ENCODE measurements at regions not wholly inside any gene's neighbourhood (a gene's known extent, or its start where the extent isn't known, plus 50 kb on each side); places are given as distances from the start of the nearest gene placed in this dataset.

DNA sequence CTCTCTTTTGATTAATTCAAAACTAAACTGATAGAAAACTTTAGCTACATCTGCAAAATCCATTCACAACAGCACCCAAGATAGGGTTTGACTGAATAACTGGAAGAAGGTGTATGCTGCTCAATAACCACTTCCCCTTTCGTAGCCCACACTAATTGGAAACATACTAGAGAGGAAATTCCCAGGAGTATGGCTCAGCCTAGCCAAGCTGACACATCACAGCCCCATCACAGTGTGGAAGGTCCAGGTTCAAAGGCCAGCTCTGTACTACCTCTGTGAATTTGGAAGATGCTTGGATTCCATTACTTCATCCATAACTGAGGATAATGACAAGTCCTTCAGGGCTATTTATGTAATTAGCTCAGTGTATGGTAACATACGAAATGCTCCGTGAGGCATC is 185.4 kb downstream of the FBXO15 start:
- DNase-seq (ENCODE audit: low read depth in 3 of 3): no peak

DNA sequence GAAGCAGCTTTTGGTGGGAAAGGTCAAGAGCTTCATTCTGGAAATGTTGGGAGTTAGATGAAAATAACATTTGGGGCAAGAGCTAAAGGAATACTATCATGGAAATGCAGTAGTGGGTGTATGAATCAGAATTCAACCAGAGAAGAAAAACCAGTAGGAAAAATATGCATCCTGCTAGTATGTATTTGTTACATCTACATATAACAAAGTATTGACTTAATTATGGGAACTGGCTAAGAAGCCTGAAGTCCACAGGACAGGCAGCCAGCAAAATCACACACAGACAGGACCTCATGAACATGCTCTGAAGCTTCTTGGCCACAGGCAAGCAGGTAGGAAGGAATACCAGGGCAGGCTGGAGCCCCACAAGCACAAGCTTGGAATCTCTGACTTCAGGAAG is 185.8 kb downstream of the FBXO15 start:
- DNase-seq (ENCODE audit: low read depth in 3 of 3): no peak

DNA sequence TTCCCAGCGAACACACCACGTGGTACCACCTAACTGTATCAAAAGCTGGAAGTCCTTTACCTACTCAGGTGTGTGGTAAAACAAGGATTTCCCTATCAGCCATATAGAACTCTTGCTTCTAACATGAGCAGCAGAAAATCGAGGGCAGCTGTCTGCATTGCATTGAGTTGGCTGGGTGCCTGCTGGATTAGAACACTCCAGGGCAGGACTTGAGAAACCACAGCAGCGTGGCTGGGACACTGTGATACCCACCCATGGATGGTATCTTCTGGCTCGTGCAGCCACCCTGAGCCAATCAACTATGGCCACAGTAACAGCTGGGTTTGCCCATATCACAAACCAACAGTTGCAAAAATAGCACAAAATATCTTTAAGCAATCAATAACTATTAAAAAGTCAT is 188.3 kb downstream of the FBXO15 start:
- no peak for DNase-seq (ENCODE audit: low read depth in 3 of 3)

- no peak for DNase-seq (ENCODE audit: low read depth in 3 of 3)
Observed at GRCh38 chr18:73954268-73954667, 193.4 kb downstream of the FBXO15 start.

- no peak for DNase-seq (ENCODE audit: low read depth in 3 of 3)
Observed at GRCh38 chr18:73952296-73952946, 195.2 kb downstream of the FBXO15 start.

DNA sequence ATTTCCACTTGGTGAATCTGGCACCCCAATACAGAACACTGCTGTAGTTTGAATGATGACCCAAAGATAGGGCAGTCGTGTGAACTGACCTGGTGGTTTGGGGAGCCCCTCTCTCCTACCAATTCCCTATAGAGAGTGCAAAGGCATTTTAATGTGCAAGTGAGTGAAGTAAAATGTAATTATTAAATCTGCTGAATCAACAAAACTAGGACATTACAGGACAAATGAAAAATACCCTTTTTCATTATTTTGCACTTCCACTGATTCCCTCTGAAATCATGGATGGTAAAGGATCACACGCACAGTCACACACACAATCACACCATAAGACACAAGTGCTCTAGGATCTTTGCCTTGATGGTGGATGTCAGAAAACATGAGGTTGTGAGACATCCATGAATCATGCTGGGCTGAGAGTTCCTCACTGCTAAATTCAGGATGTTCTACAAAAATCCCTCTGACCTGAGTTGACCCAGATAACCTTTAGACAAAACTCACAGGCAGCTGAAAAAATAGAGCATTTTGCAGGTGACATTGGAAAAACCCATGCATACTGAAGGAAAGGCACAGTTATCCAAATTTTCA is 197.4 kb downstream of the FBXO15 start:
- no peak for DNase-seq (ENCODE audit: low read depth in 3 of 3)

- no peak for DNase-seq (ENCODE audit: low read depth in 3 of 3)
Observed at GRCh38 chr18:73948497-73948896, 199.1 kb downstream of the FBXO15 start.

- DNase-seq (ENCODE audit: low read depth in 3 of 3): no peak
Observed at GRCh38 chr18:73948084-73948483, 199.6 kb downstream of the FBXO15 start.

GRCh38 chr18:73947180-73947921 is 200.3 kb downstream of the FBXO15 start:
- no peak for DNase-seq (ENCODE audit: low read depth in 3 of 3)

GRCh38 chr18:73945130-73945792 is 202.4 kb downstream of the FBXO15 start:
- DNase-seq (ENCODE audit: low read depth in 3 of 3): no peak

- no peak for DNase-seq (ENCODE audit: low read depth in 3 of 3)
Observed at GRCh38 chr18:73944715-73945114, 202.9 kb downstream of the FBXO15 start.

GRCh38 chr18:73943763-73944162 is 203.9 kb downstream of the FBXO15 start:
- DNase-seq (ENCODE audit: low read depth in 3 of 3): no peak

DNA sequence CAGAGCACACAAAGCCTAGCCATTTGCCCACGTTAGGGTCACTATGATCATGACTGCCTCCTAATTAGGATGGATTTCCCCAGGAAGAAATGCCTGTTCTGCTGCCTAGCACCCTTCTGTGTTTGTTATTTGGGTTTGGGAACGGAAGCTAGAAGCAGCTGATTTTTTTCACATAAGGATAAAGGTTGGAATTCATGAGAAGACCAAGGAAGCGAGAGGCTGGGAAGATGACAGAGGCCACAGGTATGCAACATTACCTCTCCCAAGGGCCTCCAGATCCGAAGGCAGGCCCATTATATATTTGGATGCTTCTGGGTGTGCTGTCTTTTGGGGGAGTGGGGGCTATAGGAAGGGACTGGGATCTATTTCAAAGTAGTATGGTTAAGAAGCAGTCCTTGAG is 204.7 kb downstream of the FBXO15 start:
- no peak for DNase-seq (ENCODE audit: low read depth in 3 of 3)

DNA sequence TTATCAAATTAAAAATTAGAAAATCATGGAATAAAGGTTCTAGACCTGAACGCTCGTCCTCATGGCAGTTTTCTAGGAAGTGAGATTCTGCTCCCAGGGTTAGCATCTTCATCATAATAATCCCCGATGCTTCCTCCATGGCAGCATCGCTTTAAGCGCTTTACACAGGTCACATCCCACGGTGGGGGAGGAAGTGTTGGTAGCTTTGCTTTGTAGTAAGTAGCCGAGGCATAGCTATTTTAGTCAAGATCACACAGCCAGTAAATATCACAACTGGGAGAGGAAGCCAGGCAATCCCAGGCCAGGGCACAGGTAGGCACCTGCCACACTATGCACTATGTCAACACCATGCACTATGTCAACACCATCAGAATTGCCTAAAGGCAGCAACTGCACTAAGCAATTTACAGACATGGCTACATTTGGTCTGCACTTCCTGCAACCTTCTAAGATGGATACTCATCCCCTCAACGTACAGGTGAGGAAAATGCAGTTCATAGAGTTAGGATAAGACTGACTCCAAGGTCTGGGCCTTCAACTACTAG is 205.5 kb downstream of the FBXO15 start:
- no peak for DNase-seq (ENCODE audit: low read depth in 3 of 3)

DNA sequence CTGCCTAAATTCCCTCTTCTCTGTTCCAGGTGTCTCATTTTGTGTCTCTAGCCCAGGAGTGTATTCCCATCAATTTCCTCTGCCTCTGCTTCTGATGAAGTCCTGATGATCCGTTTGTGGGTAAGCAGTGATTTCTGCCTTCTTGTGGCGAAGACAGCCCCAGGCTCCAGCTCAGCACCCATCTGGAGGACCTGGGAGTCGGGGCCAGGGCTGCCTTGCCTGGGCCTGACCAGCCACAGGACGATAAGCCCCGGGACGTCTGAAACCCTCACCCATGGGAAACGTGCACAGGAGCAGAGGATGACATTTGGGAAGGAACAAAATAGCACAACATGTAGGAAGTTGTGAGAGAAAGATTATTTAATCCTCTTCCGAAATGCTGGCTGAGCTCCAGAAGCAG is 206.9 kb downstream of the FBXO15 start:
- DNase-seq (ENCODE audit: low read depth in 3 of 3): no peak

DNA sequence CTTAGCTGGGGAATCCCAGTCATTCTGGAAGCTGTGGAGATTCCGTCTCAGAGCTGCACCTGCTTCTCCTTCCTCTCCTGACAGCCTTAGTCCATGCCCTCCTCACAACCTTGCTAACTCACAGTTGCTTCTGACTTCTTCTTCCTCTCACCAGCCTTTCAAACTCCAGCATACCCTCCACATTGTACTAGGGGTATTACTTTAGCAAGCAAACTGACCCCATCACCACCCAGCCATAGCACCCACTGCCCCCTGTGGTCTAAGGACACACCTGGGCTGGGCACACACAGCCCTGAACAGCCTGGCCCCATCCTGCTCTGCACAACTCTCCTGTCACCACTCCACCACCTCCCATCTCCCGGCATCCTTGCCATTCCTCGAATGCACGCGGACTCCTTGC is 208.2 kb downstream of the FBXO15 start:
- DNase-seq (ENCODE audit: low read depth in 3 of 3): no peak

DNA sequence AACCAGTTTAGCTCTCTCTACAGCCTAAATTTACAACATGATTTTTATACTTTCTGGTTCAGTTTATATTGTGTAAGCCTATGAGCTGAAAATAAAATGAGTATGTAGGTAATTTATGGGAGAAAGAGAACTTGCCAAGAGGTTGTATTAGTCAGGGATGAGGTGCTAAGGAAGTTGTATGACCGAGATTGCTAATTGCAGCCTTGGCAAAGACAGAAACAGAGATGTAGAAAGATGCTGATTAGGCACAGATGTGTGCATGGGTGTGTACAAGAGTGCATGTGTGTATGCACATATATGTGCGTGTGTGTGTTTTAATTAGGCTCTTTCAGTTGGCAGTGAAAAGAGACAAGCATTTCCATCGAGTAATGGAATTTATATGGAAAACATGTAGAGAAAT is 213.9 kb downstream of the FBXO15 start:
- no peak for DNase-seq (ENCODE audit: low read depth in 3 of 3)

DNA sequence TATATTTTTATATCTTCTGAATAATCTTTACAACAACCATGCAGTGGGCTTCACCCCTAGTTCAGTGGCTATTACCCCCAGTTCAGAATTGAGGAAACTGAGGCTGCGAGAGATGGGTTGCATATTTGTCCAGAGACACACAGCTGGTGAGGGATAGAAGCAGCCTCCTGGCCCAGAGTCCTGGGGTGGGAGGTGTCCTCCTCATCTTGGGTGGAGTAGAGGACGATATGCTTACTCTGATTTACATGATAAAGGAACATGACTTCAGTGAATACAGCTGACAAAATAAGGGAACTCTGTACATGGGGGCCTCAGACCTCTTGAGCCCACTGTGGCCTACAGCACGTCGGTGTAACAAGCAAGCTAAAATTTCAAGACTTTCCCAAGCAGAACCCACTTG is 214.7 kb downstream of the FBXO15 start:
- DNase-seq (ENCODE audit: low read depth in 3 of 3): no peak

GRCh38 chr18:73927496-73927895 is 220.1 kb downstream of the FBXO15 start:
- no peak for DNase-seq (ENCODE audit: low read depth in 3 of 3)

DNA sequence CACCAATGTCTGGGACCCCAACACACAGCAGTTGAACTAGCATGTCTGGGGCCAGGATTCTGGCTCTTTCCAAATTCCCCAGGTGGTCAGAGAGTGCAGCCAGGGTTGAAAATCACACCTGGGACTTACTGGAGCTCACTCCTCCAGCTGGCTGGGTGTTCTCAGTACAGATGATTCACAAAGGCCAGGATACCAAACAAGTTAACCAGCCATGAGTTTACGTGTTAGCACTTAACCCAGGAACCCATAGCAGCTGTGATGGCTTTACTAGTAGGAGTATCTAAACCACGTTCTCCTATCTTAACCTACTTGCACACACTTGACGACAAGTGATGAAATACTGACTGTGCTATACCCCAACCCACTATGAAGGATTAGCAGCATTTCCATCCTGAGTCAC is 222.8 kb downstream of the FBXO15 start:
- DNase-seq (ENCODE audit: low read depth in 3 of 3): no peak

DNA sequence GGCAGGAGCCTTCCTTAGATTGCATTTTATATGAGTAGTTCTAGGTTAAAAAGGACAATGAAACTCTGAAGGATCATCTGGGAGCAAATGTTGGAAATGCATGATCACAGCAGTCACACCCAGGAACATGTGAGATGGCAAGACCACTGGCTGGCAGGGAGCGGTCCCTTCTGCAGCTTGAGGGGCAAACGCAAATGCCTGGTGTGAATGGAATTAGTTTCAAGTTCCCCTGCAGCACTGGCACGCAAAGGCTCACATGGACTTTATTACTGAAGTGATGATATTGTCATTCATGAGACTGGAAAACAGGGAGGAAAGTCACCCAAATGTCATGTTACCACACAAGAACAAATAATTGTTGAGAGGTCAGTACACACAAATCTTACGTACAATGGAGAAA is 223.3 kb downstream of the FBXO15 start:
- DNase-seq (ENCODE audit: low read depth in 3 of 3): no peak

GRCh38 chr18:73923866-73924265 is 223.8 kb downstream of the FBXO15 start:
- no peak for DNase-seq (ENCODE audit: low read depth in 3 of 3)

Data from stimulated activated CD4-positive, alpha-beta T cell treated with anti-CD3 and anti-CD28 coated beads, TNF-alpha, amount 100 ng/mL, for 48 hours (primary cell).